ENCODE measurements at regions not wholly inside any gene's neighbourhood (a gene's known extent, or its start where the extent isn't known, plus 50 kb on each side); places are given as distances from the start of the nearest gene placed in this dataset.

DNA sequence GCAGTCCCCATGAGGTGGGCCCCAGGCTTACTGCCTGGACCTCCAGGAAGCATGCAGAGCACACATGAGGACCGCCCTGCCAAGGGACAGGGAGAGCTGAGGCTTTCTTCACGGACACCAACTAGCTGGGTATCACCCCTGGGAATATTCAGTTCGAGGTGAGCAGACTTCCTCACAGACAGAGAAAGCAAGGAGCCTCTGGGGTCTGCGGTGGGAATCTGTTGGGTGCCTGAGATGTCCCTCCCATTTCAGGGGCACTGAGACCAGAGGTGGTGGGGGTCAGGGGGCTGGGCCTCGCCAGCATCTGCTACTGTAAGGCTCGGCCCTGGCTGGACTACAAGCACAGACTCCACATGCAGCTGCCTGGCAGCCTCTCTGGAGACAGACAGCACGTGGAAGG is 74.3 kb upstream of the SYNDIG1 start:
- no peaks in the 10 kb centered on the region for H3K9me1 ChIP-seq (ENCODE audit: control insufficient read depth, insufficient read depth, low read length)
- in situ Hi-C loops (cut with MboI) (no loop called here), intact Hi-C loops (cut with micrococcal nuclease) (no loop called here)
- H4K20me1 ChIP-seq (replicated peaks; ENCODE audit: control insufficient read depth, insufficient read depth, low read length), result no peaks in the 10 kb centered on the region
- WGBS (ENCODE audit: insufficient coverage, low coverage, missing lambda C conversion rate), result 0% methylated on average over 4 of the region's 7 CpGs
- FAIRE-seq (no peak), ATAC-seq (no peak), DNase-seq (ENCODE audit: extremely low read depth in 1 of 4, low spot score in 3 of 4) (no peak)
- H3K4me1 ChIP-seq (replicated peaks in 1 of 2; ENCODE audit: control insufficient read depth in 2 of 2, insufficient read depth in 2 of 2, low read length in 2 of 2), result no peaks in the 10 kb centered on the region
- no peak overlapping the region for H2AFZ ChIP-seq (ENCODE audit: low read depth, low read length)
- no TSS peak for BruUV-seq (replicated peaks)
- TF ChIP-seq ZNF668 (CRISPR knock-in tag; IDR thresholded peaks at IDR 0.05), result no peak
- TF ChIP-seq, protein P1, sequence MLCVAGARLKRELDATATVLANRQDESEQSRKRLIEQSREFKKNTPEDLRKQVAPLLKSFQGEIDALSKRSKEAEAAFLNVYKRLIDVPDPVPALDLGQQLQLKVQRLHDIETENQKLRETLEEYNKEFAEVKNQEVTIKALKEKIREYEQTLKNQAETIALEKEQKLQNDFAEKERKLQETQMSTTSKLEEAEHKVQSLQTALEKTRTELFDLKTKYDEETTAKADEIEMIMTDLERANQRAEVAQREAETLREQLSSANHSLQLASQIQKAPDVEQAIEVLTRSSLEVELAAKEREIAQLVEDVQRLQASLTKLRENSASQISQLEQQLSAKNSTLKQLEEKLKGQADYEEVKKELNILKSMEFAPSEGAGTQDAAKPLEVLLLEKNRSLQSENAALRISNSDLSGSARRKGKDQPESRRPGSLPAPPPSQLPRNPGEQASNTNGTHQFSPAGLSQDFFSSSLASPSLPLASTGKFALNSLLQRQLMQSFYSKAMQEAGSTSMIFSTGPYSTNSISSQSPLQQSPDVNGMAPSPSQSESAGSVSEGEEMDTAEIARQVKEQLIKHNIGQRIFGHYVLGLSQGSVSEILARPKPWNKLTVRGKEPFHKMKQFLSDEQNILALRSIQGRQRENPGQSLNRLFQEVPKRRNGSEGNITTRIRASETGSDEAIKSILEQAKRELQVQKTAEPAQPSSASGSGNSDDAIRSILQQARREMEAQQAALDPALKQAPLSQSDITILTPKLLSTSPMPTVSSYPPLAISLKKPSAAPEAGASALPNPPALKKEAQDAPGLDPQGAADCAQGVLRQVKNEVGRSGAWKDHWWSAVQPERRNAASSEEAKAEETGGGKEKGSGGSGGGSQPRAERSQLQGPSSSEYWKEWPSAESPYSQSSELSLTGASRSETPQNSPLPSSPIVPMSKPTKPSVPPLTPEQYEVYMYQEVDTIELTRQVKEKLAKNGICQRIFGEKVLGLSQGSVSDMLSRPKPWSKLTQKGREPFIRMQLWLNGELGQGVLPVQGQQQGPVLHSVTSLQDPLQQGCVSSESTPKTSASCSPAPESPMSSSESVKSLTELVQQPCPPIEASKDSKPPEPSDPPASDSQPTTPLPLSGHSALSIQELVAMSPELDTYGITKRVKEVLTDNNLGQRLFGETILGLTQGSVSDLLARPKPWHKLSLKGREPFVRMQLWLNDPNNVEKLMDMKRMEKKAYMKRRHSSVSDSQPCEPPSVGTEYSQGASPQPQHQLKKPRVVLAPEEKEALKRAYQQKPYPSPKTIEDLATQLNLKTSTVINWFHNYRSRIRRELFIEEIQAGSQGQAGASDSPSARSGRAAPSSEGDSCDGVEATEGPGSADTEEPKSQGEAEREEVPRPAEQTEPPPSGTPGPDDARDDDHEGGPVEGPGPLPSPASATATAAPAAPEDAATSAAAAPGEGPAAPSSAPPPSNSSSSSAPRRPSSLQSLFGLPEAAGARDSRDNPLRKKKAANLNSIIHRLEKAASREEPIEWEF (CRISPR knock-in tag; IDR thresholded peaks at IDR 0.05), result no peak
- TF ChIP-seq RAD21 (CRISPR knock-in tag; conservative IDR thresholded peaks at IDR 0.05 in 1 of 2, IDR thresholded peaks at IDR 0.05 in 1 of 2), result no peak
- no peak for TF ChIP-seq ELF1 (tag; IDR thresholded peaks at IDR 0.05)
- TF ChIP-seq COPS2 (conservative IDR thresholded peaks at IDR 0.05), result no peak
- TF ChIP-seq ZFP30 (CRISPR knock-in tag; IDR thresholded peaks at IDR 0.05; ENCODE audit: borderline replicate concordance), result no peak
- ChIA-PET CTCF (ENCODE audit: low intra/inter-chr PET ratio) (no interaction called here), POLR2A (no interaction called here)
- no peaks in the 10 kb centered on the region for H3K27me3 ChIP-seq (ENCODE audit: control insufficient read depth in 2 of 2, insufficient read depth in 2 of 2, low read length in 2 of 2)
- H3K36me3 ChIP-seq (ENCODE audit: control insufficient read depth, insufficient read depth, low read length), result no peaks in the 10 kb centered on the region
- H3K79me2 ChIP-seq (ENCODE audit: control insufficient read depth, insufficient read depth, low read length), result no peaks in the 10 kb centered on the region
- no peaks in the 10 kb centered on the region for H3K9me3 ChIP-seq (replicated peaks; ENCODE audit: control insufficient read depth, insufficient read depth, low read depth, low read length)
- no peak overlapping the region for H3K4me3 ChIP-seq
- no peak overlapping the region for H3K9ac ChIP-seq (ENCODE audit: insufficient read depth in 1 of 2, low read depth in 2 of 2, low read length in 2 of 2)
- H3K27ac ChIP-seq (ENCODE audit: extremely low read depth, low read depth, low read length), result no peak overlapping the region
- no peak overlapping the region for H3K4me2 ChIP-seq (ENCODE audit: insufficient read depth, low read length)

All from K562 (cell line).